GM03348 (cell line): ENCODE measurements at regions not wholly inside any gene's neighbourhood (a gene's known extent, or its start where the extent isn't known, plus 50 kb on each side); places are given as distances from the start of the nearest gene placed in this dataset.
A peak's percentile ranks its signal among the peaks of the same experiment; 100 is the strongest.

ENCODE experiments used
- DNase-seq: peaks from one replicate; pipeline ENCODE4 v3.0.0; 2012; ENCODE audit warnings: low spot score

GRCh38 chr3:8255725-8256124 is 245.9 kb upstream of the LMCD1 start:
- no peak for DNase-seq

- no peak for DNase-seq
Observed at GRCh38 chr3:8256441-8257071, 245.1 kb upstream of the LMCD1 start.

- no peak for DNase-seq
Observed at GRCh38 chr3:8261018-8261417, 240.6 kb upstream of the LMCD1 start.

GRCh38 chr3:8266730-8267131 is 234.9 kb upstream of the LMCD1 start:
- DNase-seq, result no peak

- DNase-seq, result no peak
Observed at GRCh38 chr3:8273479-8273878, 228.1 kb upstream of the LMCD1 start.

GRCh38 chr3:8276056-8276455 is 225.6 kb upstream of the LMCD1 start:
- no peak for DNase-seq

- DNase-seq, result no peak
Observed at GRCh38 chr3:8276506-8276905, 225.1 kb upstream of the LMCD1 start.

- peak; percentile 6 for DNase-seq
Observed at GRCh38 chr3:8278448-8278847, 223.2 kb upstream of the LMCD1 start.

GRCh38 chr3:8279476-8279875 is 222.1 kb upstream of the LMCD1 start:
- DNase-seq, result no peak

GRCh38 chr3:8279886-8280550 is 221.6 kb upstream of the LMCD1 start:
- no peak for DNase-seq

GRCh38 chr3:8282541-8283165 is 219.0 kb upstream of the LMCD1 start:
- DNase-seq, result no peak

GRCh38 chr3:8283193-8283592 is 218.4 kb upstream of the LMCD1 start:
- DNase-seq, result no peak

GRCh38 chr3:8286086-8286485 is 215.5 kb upstream of the LMCD1 start:
- DNase-seq, result no peak

GRCh38 chr3:8286749-8287148 is 214.9 kb upstream of the LMCD1 start:
- no peak for DNase-seq

- DNase-seq, result no peak
Observed at GRCh38 chr3:8290611-8291010, 211.0 kb upstream of the LMCD1 start.

GRCh38 chr3:8296461-8296860 is 205.2 kb upstream of the LMCD1 start:
- DNase-seq, result no peak

- DNase-seq, result no peak
Observed at GRCh38 chr3:8298021-8298954, 203.3 kb upstream of the LMCD1 start.

GRCh38 chr3:8301977-8302735 is 199.5 kb upstream of the LMCD1 start:
- DNase-seq, result peak; percentile 73

GRCh38 chr3:8303466-8303865 is 198.2 kb upstream of the LMCD1 start:
- no peak for DNase-seq

- DNase-seq, result no peak
Observed at GRCh38 chr3:8305371-8305770, 196.3 kb upstream of the LMCD1 start.

- no peak for DNase-seq
Observed at GRCh38 chr3:8307545-8308110, 194.0 kb upstream of the LMCD1 start.
